ENCODE measurements at regions not wholly inside any gene's neighbourhood (a gene's known extent, or its start where the extent isn't known, plus 50 kb on each side); places are given as distances from the start of the nearest gene placed in this dataset.
A peak's percentile ranks its signal among the peaks of the same experiment; 100 is the strongest.

DNA sequence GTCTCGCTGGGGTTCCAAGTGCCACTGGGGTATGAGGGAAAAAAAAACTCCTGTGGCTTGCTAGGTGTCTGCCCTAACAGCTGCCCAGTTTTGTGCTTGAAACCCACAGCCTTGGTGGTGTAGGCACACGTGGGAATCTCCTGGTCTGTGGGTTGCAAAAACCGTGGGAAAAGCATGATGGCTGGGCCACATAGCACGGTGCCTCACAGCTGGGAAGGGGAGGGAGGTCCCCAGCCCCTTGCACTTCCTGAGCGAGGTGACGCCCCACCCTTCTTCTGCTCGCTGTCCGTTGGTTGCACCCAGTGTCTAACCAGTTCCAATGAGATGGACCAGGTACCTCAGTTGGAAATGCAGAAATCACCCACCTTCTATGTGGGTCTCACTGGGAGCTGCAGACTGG, 144.3 kb downstream of the KBTBD8 start:
- Mint-ChIP-seq H3K4me3 (no peak overlapping the region), H3K27me3 (ENCODE audit: low read depth in 2 of 2) (no peaks in the 10 kb centered on the region), H3K27ac (no peak overlapping the region), H3K36me3 (no peaks in the 10 kb centered on the region), H3K9me3 (peaks cover 7% of the 10 kb centered on the region in 2 donors), H3K4me1 (no peaks in the 10 kb centered on the region)
- ATAC-seq (no peak), DNase-seq (no peak)
- Histone ChIP-seq H3K4me3 (ENCODE audit: low read length) (no peak overlapping the region), H3K9me3 (ENCODE audit: control insufficient read depth, insufficient read depth, low read length) (peaks cover 3% of the 10 kb centered on the region), H3K27ac (ENCODE audit: low read length) (no peak overlapping the region), H3K36me3 (ENCODE audit: control insufficient read depth, insufficient read depth, low read length) (no peaks in the 10 kb centered on the region), H3K4me1 (ENCODE audit: control insufficient read depth, insufficient read depth, low read length) (no peaks in the 10 kb centered on the region), H3K27me3 (ENCODE audit: control insufficient read depth, insufficient read depth, low read length) (no peaks in the 10 kb centered on the region)
- TF ChIP-seq, protein P1, sequence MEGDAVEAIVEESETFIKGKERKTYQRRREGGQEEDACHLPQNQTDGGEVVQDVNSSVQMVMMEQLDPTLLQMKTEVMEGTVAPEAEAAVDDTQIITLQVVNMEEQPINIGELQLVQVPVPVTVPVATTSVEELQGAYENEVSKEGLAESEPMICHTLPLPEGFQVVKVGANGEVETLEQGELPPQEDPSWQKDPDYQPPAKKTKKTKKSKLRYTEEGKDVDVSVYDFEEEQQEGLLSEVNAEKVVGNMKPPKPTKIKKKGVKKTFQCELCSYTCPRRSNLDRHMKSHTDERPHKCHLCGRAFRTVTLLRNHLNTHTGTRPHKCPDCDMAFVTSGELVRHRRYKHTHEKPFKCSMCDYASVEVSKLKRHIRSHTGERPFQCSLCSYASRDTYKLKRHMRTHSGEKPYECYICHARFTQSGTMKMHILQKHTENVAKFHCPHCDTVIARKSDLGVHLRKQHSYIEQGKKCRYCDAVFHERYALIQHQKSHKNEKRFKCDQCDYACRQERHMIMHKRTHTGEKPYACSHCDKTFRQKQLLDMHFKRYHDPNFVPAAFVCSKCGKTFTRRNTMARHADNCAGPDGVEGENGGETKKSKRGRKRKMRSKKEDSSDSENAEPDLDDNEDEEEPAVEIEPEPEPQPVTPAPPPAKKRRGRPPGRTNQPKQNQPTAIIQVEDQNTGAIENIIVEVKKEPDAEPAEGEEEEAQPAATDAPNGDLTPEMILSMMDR (IDR thresholded peaks at IDR 0.05), result no peak
- intact Hi-C loops (cut with micrococcal nuclease), result no loop called here
- WGBS (ENCODE audit: insufficient coverage), result 88% methylated on average over 8 of the region's 8 CpGs

DNA sequence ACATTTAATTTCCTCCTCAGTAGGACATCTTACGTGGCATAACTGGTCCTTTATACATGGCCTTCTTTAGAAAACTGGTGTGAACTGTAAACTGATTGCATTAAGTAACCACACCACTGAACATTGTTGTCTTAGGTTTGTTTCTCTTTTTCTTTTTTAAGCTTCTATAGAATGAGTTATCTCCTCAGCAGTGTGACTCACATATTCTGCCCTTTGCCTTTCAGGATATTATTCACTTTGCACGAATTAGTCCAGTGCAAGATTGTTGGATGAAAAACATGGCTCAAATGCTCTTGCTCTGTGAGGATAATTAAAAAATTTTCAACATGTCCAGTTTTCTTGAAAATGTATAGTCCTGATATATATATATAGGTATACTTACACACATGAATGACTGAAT, 147.6 kb downstream of the KBTBD8 start:
- no peak overlapping the region for H3K4me3 ChIP-seq (ENCODE audit: low read length)
- H3K4me3 Mint-ChIP-seq, result no peak overlapping the region
- TF ChIP-seq, protein P1 (IDR thresholded peaks at IDR 0.05), result no peak
- no peak for DNase-seq
- no peaks in the 10 kb centered on the region for H3K36me3 ChIP-seq (ENCODE audit: control insufficient read depth, insufficient read depth, low read length)
- peaks cover 3% of the 10 kb centered on the region for H3K9me3 ChIP-seq (ENCODE audit: control insufficient read depth, insufficient read depth, low read length)
- H3K4me1 Mint-ChIP-seq, result no peaks in the 10 kb centered on the region
- H3K27me3 Mint-ChIP-seq (ENCODE audit: low read depth in 2 of 2), result no peaks in the 10 kb centered on the region
- 83% methylated on average over 2 of the region's 2 CpGs for WGBS (ENCODE audit: insufficient coverage)
- H3K9me3 Mint-ChIP-seq, result peaks cover 5 to 10% of the 10 kb centered on the region in 2 donors
- no peak overlapping the region for H3K27ac Mint-ChIP-seq
- no peaks in the 10 kb centered on the region for H3K36me3 Mint-ChIP-seq
- no peaks in the 10 kb centered on the region for H3K4me1 ChIP-seq (ENCODE audit: control insufficient read depth, insufficient read depth, low read length)
- intact Hi-C loops (cut with micrococcal nuclease), result no loop called here
- no peak overlapping the region for H3K27ac ChIP-seq (ENCODE audit: low read length)
- ATAC-seq, result no peak
- no peaks in the 10 kb centered on the region for H3K27me3 ChIP-seq (ENCODE audit: control insufficient read depth, insufficient read depth, low read length)

DNA sequence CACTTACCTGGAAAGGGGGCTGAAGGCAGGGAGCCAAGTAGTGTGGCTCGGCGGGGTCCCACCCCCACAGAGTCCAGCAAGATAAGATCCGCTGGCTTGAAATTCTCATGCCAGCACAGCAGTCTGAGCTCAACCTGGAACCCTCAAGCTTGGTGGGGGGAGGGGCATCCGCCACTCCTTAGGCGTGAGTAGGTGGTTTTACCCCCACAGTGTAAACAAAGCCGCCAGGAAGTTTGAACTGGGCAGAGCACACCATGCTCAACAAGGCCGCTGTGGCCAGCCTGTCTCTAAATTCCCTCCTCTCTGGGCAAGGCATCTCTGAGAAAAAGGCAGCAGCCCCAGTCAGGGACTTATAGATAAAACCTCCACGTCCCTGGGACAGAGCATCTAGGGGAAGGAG, 156.3 kb downstream of the KBTBD8 start:
- WGBS (ENCODE audit: insufficient coverage), result 79% methylated on average over 8 of the region's 8 CpGs
- Histone ChIP-seq H3K9me3 (ENCODE audit: control insufficient read depth, insufficient read depth, low read length) (no peaks in the 10 kb centered on the region), H3K27ac (ENCODE audit: low read length) (no peak overlapping the region), H3K36me3 (ENCODE audit: control insufficient read depth, insufficient read depth, low read length) (no peaks in the 10 kb centered on the region), H3K27me3 (ENCODE audit: control insufficient read depth, insufficient read depth, low read length) (no peaks in the 10 kb centered on the region), H3K4me3 (ENCODE audit: low read length) (no peak overlapping the region), H3K4me1 (ENCODE audit: control insufficient read depth, insufficient read depth, low read length) (no peaks in the 10 kb centered on the region)
- Mint-ChIP-seq H3K9me3 (peaks cover 11 to 13% of the 10 kb centered on the region in 2 donors), H3K4me3 (no peak overlapping the region), H3K27me3 (ENCODE audit: low read depth in 2 of 2) (no peaks in the 10 kb centered on the region), H3K36me3 (no peaks in the 10 kb centered on the region), H3K4me1 (no peaks in the 10 kb centered on the region), H3K27ac (no peak overlapping the region)
- no peak for DNase-seq
- TF ChIP-seq, protein P1 (IDR thresholded peaks at IDR 0.05), result no peak
- intact Hi-C loops (cut with micrococcal nuclease), result no loop called here
- ATAC-seq, result peak in 1 of 3 donors; percentile 14

DNA sequence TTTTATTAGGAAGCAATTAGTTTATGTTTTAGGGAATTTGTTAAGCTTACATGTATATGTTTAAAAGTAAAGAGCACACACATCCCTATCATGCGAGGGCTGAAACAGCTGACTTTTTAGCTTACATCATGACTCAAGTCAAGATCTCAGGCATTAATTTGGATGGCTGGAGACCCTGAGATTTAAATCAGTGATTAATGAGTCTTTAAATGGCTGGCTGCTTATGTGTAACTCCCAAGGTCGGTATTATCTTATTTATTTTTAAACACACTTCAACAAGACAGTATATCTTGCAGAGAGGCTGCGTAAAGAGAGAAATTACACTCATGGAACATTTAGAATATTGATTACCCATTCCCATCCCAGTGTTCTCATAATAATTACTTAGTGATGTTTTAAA, 169.4 kb downstream of the KBTBD8 start:
- H3K27me3 Mint-ChIP-seq (ENCODE audit: low read depth in 2 of 2), result no peaks in the 10 kb centered on the region
- Histone ChIP-seq H3K27ac (ENCODE audit: low read length) (no peak overlapping the region), H3K27me3 (ENCODE audit: control insufficient read depth, insufficient read depth, low read length) (no peaks in the 10 kb centered on the region), H3K4me1 (ENCODE audit: control insufficient read depth, insufficient read depth, low read length) (no peaks in the 10 kb centered on the region), H3K36me3 (ENCODE audit: control insufficient read depth, insufficient read depth, low read length) (no peaks in the 10 kb centered on the region), H3K4me3 (ENCODE audit: low read length) (no peak overlapping the region), H3K9me3 (ENCODE audit: control insufficient read depth, insufficient read depth, low read length) (no peaks in the 10 kb centered on the region)
- intact Hi-C loops (cut with micrococcal nuclease), result no loop called here
- H3K4me1 Mint-ChIP-seq, result no peaks in the 10 kb centered on the region
- ATAC-seq, result no peak
- no peaks in the 10 kb centered on the region for H3K36me3 Mint-ChIP-seq
- 83% methylated on average over 2 of the region's 3 CpGs for WGBS (ENCODE audit: insufficient coverage)
- no peak overlapping the region for H3K4me3 Mint-ChIP-seq
- peaks cover 4 to 6% of the 10 kb centered on the region in 2 donors for H3K9me3 Mint-ChIP-seq
- TF ChIP-seq, protein P1 (IDR thresholded peaks at IDR 0.05), result no peak
- no peak for DNase-seq
- no peak overlapping the region for H3K27ac Mint-ChIP-seq
